ENCODE measurements at regions not wholly inside any gene's neighbourhood (a gene's known extent, or its start where the extent isn't known, plus 50 kb on each side); places are given as distances from the start of the nearest gene placed in this dataset.

- no peak for TF ChIP-seq POLR2A (IDR thresholded peaks at IDR 0.05)
- no peak for TF ChIP-seq CTCF (IDR thresholded peaks at IDR 0.05)
Measured at GRCh38 chr6:113289166-113289565, 568.0 kb upstream of the MARCKS start.
